GM18502 (cell line): ENCODE measurements at regions not wholly inside any gene's neighbourhood (a gene's known extent, or its start where the extent isn't known, plus 50 kb on each side); places are given as distances from the start of the nearest gene placed in this dataset.

Experiments
- ATAC-seq: cut with Tn5 transposase; IDR thresholded peaks from one replicate; pipeline ENCODE4 v1.9.1; 2021; ENCODE audit warnings: mild to moderate bottlenecking; ENCODE audit not compliant: unreplicated experiment, poor library complexity

- ATAC-seq, result no peak
These were observed 703.3 kb upstream of the PKDCC start for GRCh38 chr2:41344529-41344928.

- no peak for ATAC-seq
These were observed 694.8 kb upstream of the PKDCC start for GRCh38 chr2:41353060-41353459.

DNA sequence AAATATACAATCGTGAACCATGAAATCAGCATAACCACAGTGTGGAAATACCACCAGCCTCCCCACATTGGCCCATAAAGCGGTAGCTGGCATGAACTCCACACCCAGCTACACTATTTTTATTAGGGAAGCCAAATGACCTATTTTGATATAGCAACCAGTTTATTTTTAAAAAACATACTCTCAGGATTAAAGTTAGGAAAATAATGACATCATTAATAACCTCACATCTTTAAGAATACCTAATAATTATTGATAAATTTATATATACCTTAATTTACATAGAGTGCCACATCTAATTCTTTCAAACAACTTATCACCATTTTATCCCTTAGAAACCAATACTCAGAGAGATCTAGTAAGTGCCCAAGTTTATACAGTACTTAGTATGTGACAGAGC is 692.0 kb upstream of the PKDCC start:
- ATAC-seq, result no peak

DNA sequence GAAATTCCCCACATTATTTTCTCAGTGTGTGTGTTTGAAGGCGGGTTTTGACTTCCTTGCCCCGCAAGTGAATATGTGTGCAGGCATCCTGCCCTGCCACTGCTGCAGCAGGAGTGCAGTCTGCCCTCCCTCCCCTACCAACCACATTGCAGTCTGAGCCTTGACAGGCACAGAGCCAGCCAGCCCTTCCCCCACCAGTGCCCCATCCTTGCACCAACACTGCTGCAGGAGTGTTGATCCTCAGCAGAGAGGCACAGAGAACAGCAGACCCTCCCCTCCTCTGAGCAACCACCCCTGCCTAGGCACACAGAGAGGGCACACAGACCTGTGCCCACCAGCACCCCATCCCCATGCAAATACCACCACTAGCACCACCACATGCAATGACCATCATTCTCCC is 683.0 kb upstream of the PKDCC start:
- ATAC-seq, result no peak

GRCh38 chr2:41375901-41376300 is 671.9 kb upstream of the PKDCC start:
- ATAC-seq, result no peak

DNA sequence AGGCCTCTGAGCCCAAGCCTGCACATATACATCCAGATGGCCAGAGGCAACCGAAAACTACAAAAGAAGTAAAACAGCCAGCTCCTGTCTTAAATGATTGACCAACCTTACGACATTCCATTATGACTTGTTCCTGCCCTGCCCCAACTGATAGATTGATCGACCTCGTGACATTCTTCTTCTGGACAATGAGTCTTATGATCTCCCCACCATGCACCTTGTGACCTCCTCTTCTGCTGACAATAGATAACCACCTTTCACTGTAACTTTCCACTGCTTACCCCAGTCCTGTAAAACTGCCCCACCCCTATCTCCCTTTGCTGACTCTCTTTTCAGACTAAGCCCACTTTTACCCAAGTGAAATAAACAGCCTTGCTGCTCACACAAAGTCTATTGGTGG is 670.0 kb upstream of the PKDCC start:
- no peak for ATAC-seq

- ATAC-seq, result no peak
These were observed 669.4 kb upstream of the PKDCC start for GRCh38 chr2:41378420-41378819.

GRCh38 chr2:41379496-41380221 is 668.2 kb upstream of the PKDCC start:
- no peak for ATAC-seq

DNA sequence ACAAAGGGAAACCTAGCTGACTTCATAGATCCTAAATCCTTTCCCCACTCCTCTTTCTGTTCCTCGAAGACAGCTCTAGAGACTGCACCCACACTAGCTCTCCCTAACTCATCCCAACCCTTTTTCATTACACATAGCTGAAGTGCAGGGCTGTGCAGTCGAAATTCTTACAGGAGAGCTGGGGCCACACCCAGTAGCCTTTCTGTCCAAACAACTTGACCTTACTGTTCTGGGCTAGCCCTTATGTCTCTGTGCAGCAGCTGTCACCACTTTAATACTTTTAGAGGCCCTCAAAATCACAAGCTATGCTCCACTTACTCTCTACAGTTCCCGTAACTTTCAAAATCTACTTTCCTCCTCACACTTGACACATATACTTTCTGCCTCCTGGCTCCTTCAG is 666.1 kb upstream of the PKDCC start:
- no peak for ATAC-seq

GRCh38 chr2:41387519-41387918 is 660.3 kb upstream of the PKDCC start:
- no peak for ATAC-seq

GRCh38 chr2:41393621-41394020 is 654.2 kb upstream of the PKDCC start:
- ATAC-seq, result no peak

GRCh38 chr2:41394541-41394940 is 653.3 kb upstream of the PKDCC start:
- ATAC-seq, result no peak

GRCh38 chr2:41395692-41396091 is 652.1 kb upstream of the PKDCC start:
- no peak for ATAC-seq

- ATAC-seq, result no peak
These were observed 648.3 kb upstream of the PKDCC start for GRCh38 chr2:41399437-41400087.

GRCh38 chr2:41400088-41400665 is 647.6 kb upstream of the PKDCC start:
- ATAC-seq, result no peak

GRCh38 chr2:41405441-41405840 is 642.4 kb upstream of the PKDCC start:
- ATAC-seq, result no peak

GRCh38 chr2:41409328-41409727 is 638.5 kb upstream of the PKDCC start:
- no peak for ATAC-seq

- no peak for ATAC-seq
These were observed 637.8 kb upstream of the PKDCC start for GRCh38 chr2:41410011-41410410.

GRCh38 chr2:41413813-41414485 is 633.9 kb upstream of the PKDCC start:
- peak; percentile 11 for ATAC-seq

GRCh38 chr2:41414486-41415230 is 633.2 kb upstream of the PKDCC start:
- peak; percentile 78 for ATAC-seq

GRCh38 chr2:41417511-41417910 is 630.3 kb upstream of the PKDCC start:
- no peak for ATAC-seq
